ENCODE measurements at regions not wholly inside any gene's neighbourhood (a gene's known extent, or its start where the extent isn't known, plus 50 kb on each side); places are given as distances from the start of the nearest gene placed in this dataset.

GRCh38 chr1:106207185-106207584 is 849.3 kb upstream of the PRMT6 start:
- DNase-seq: no peak

- DNase-seq: no peak
Observed at GRCh38 chr1:106217765-106218164, 838.7 kb upstream of the PRMT6 start.

- DNase-seq: no peak
Observed at GRCh38 chr1:106222403-106222802, 834.1 kb upstream of the PRMT6 start.

DNA sequence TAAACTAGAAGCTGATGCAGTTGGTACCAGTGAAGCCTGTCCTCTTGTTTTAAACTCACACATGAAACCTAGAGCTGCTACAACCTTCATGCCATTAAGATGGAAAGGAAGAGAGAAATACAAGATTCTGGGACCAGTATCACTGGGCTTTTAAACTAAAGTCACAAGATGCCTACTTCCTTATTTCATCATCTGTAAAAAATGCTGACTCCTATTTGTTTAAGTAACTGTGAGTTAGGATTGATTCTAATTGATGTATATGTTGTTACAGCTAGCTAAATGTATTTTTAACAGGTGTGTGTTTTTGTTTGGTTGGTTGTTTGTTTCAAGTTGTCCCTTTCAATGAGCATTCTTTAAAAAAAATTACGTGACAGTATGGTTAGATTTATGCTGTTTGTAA is 833.3 kb upstream of the PRMT6 start:
- DNase-seq: no peak

DNA sequence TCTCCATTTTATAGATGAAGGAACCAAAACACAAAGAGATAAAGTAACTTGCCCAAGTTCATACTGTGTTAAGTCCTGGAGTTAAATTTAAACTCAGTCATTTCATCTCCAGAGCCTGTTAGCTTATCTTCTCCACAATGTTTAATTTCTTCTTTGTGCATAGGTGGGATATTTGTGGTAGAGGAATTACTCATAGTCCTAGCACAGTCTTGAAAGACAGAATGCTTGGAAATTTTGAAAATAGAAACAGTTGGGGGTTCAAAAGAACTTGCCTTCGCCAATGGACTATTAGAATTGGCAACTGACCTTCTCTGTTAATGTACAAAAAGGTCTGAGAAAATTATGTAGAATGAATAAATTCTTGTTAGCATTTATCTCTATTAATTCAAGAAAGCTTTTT is 832.0 kb upstream of the PRMT6 start:
- DNase-seq: no peak

DNA sequence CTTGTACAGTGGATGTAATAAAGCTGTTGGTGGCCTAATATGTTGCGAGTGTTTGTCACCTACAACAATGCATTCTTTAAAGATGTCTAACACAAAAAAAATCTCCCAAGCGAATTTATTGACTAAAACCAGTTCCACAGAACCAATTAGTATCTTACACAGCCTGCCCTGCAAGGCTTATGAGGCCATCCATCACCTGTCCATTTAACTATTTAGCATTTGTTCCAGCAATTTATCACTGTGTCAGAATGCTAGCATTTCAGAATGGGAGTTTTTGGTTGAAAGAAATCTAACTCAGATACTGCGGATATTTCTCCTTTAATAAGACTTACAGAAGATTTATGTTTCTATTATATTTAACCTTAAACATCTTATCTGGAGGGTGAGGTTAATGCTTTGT is 831.1 kb upstream of the PRMT6 start:
- no peak for DNase-seq

DNA sequence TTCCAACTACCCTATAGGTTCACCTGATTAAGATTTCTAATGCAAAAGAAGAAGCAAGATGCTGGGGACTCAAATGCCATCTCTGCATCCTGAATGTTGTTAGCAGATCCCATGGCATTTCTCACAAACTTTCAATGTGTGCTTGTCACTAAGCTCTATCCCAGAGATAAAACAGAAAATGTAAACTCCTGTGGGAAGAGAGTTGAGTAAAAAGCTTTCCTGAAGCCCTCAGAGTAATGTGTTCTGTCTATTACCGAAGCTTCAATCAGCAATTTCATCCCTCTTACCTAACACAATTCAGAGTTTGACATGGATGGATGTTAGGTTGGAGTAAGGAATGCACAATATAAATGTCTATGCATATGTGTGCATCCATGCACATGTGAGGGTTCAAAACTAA is 829.9 kb upstream of the PRMT6 start:
- no peak for DNase-seq

DNA sequence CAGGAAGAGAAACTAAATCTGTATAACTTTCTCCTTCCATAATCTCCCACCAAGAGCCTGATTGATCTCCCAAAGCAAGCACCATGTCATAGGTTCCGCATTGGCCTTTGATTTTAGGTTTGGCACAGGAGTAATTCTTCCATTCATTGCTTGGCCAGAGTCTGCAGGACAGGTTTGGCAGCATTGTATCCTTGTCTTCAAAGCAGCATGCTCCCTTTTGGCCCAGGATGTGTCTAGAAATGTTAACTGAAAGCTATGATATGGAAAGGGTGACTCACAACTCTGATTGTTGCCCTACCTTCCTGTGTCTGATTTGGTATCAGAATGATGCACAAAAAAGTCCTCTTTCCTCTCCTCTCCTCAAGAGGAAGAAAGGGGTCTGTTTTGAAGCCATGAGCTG is 824.3 kb upstream of the PRMT6 start:
- no peak for DNase-seq

DNA sequence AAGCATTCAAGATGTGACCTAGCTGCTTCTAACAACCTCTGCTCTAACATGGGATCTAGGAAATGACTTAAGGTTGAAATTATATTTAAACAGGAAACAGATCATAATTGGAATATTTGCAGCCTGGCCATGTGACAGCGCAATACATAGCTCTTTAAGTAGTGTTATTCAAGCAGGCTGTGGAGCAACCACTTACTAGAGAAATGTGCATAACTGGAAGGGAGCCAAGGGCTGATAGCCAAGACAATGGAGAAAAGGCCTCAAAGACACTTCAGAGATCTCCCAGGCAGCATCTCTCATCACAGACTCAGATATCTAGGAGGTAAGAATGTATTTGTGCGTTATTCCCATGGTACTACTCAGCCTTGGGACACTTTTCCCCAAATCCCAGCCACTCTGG is 823.0 kb upstream of the PRMT6 start:
- DNase-seq: no peak

DNA sequence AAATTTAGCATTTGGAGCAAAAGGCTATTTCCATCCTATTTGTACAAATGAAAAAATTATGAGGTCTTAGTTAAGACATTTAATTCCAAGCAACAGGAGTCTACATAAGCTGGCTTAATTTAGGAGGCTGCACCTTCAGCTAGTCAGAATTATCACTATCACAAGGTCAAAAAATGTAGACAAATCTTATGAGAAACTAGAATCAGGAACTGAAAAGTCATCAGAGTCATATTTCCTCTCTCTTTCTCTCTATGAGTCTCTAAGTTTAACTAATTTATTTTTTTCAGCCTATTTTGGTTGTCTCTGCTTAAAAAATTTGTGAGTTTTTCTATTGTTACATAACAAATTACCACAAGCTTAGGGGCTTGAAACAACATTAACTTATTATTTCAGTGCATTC is 807.1 kb upstream of the PRMT6 start:
- no peak for DNase-seq

- DNase-seq: no peak
Observed at GRCh38 chr1:106249810-106250209, 806.7 kb upstream of the PRMT6 start.

GRCh38 chr1:106254748-106255147 is 801.7 kb upstream of the PRMT6 start:
- DNase-seq: no peak

- no peak for DNase-seq
Observed at GRCh38 chr1:106266786-106267185, 789.7 kb upstream of the PRMT6 start.

DNA sequence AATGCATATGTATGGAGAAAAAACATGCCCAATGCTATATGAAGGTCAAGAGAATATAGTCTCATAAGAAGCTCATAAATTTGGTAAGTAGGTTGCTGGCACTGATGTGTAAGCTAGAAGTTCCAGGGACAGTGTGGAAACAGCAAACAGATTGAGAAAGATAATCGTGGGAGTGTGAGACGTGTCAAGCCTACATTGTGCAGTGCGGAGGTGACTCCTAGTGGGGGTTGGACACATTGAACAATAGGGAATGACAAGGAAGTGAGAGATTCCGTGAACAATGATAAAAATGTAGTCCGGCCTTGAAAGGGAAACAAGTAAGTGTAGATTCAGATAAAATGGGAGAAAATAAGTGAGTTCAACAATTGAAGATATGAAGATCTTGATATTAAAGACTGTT is 788.4 kb upstream of the PRMT6 start:
- DNase-seq: no peak

DNA sequence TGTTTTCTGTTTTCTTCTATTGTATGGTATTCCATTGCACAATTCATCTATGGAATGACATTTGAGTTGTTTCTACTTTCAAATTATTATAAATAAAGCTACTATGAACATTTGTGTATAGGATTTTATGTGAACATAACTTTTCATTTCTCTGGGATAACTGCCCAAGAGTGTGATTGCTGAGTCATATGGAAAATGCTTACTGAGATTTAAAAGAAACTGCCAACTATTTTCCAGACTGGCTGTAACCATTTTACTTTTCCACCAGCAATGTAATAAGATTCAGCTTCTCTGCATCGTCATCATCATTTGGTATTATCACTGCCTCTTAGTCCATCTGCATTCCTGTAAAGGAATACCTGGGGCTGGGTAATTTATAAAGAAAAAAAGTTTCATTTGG is 779.6 kb upstream of the PRMT6 start:
- DNase-seq: no peak

DNA sequence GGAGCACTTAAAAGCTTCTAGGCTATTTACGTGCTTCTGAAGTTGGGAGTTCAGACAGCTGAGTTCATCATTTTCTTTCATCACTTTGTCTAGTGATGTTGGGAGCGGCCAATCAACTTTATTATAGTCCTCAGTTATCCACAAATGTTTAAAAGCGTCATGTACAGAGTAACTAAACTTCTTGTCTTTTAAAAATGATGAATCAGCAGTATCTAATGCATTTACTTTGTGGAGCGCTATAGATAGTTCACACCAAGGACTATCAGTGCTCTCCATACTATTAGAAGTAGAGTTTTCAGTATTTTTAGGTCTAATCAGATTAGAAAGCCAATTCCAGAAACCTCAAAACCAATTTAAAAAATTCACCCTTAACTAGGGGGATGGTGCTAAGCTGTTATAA is 778.7 kb upstream of the PRMT6 start:
- no peak for DNase-seq

- DNase-seq: no peak
Observed at GRCh38 chr1:106278716-106279115, 777.8 kb upstream of the PRMT6 start.

DNA sequence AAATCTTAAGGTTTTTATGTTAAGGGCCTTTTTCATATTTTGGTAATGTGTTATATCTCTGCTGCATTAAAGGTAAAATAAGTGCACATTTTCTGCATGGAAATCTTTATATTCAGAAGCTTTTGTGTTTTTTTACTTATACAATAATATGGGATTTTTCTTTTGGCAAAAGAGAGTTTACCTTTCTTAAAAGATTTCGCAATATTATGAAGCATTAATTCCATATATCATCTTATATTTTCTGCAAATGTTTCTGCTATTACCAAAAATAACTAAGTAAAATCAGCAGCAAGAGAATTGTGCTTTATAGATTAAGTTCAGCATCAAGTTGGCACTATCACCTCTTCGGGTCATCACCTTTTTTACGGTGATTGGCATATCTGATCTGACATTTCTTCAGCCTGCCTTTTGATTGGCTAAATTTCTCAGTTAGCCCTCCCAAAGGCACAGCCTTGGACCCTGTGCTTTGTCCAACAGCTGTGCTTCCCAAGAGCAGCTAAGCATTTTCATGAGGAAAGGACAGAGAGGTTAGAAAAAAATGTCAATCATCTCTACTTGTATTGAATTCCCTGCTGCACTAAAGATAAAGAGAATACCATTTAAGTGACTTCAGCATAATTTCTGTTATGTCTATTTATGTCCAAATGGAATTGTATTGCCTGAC is 767.1 kb upstream of the PRMT6 start:
- no peak for DNase-seq

DNA sequence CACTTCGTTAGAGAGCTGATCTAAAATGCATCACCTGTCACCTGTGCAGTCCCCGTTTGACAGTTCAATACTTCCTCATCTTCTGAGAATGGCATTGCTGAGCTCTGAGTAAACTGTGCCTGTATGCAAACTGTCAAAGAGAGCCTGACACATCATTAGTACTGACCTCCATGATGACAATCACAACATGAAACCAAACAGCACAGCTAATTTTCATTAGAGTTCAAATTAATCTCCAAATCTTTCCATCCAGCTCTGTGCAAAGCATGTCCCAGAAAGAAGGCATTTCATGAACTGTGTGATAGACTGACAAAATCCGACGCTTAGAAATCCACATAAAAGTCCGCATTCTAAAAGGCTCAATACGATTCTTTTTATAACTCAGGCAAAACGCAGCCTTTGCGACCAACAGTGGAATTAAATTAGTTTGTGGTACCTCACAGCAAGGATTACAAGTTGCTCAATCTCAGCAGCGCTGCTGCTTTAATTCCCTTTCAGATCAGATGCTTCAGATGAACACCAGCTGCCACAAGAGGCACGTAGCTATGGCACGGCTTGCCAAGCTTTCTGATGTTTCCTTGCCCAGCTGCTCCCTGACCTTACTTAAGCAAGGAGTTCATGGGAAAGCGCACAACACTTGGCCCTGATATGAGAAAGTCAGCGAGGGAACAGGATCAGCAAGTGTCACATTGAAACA is 765.5 kb upstream of the PRMT6 start:
- no peak for DNase-seq

DNA sequence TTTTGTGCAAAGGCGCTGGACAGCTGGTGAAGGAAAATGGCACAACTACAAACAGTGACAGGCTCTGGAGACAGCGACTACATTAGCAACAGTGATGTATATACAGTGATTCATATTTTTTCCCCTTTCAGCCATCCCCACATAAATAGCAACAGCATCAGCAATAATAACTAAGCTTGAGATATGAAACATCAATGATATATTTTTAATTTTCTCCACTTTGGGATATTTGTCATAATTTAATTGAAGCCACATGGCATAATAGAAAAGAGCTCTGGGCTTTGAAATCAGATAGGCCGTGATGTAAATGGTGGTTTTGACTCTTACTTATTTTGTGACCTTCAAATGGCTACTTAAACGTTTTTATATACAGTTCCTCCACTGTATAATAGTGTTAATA is 764.3 kb upstream of the PRMT6 start:
- no peak for DNase-seq

GRCh38 chr1:106296431-106296830 is 760.0 kb upstream of the PRMT6 start:
- no peak for DNase-seq

DNA sequence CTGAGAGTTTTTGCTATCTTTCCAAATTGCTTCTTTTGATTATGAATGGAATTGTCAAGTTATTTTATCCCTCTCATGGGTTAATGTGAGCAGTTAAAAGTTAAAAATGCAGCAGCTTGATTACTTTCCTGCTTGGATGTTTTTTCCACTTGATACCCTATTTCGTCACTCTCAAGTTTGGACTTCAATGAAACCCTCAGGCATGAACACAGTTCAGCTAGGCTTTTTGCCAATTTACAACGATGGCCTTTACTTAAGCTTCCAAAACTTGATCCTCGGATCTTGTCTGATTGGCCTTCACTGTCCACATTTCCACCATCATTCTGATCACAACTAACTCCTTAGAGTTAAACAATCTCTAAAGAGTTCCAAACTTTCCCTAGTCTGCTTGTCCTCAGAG is 752.4 kb upstream of the PRMT6 start:
- no peak for DNase-seq

GRCh38 chr1:106319612-106320011 is 736.9 kb upstream of the PRMT6 start:
- DNase-seq: no peak

DNA sequence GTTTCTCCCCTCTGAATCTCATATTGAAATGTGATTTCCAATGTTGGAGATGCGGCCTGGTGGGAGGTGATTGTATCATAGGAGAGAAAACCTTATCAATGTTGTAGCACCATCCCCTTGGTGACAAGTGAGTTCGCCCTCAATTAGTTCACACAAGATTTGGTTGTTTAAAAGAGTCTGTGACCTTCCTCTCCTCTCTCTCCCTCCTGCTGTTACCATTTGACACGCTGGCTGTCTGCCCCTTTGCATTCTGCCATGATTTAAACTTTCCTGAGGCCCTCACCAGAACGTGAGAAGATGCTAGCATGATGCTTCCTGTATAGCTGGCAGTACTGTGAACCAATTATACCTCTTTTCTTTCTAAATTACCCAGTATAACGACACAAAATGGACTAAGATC is 730.9 kb upstream of the PRMT6 start:
- DNase-seq: no peak

- no peak for DNase-seq
Observed at GRCh38 chr1:106344494-106344893, 712.0 kb upstream of the PRMT6 start.

All from stimulated activated CD4-positive, alpha-beta T cell treated with anti-CD3 and anti-CD28 coated beads, Interleukin-2, amount 100 ng/mL, for 48 hours (primary cell).